Fibroblast of lung (primary cell): ENCODE measurements at regions not wholly inside any gene's neighbourhood (a gene's known extent, or its start where the extent isn't known, plus 50 kb on each side); places are given as distances from the start of the nearest gene placed in this dataset.

Experiments used
- CTCF ChIP-seq, 2 donors: IDR thresholded peaks in 1 of 2; conservative IDR thresholded peaks in 1 of 2; 1 replicate in 1 of 2; 2 replicates in 1 of 2; pipeline ENCODE4 v1.5.1; 2011 to 2012; ENCODE audit warnings: low read length in 2 of 2, control low read depth in 1 of 2, inconsistent platforms in 1 of 2, low read depth in 1 of 2, mild to moderate bottlenecking in 1 of 2
- EZH2 ChIP-seq: IDR thresholded peaks from 2 replicates; pipeline ENCODE4 v1.5.1; 2012; ENCODE audit warnings: low read length, control low read depth, mild to moderate bottlenecking; ENCODE audit errors: missing control alignments

GRCh38 chr9:106405871-106406435 lies 457.0 kb upstream of the ZNF462 start:
- TF ChIP-seq CTCF (conservative IDR thresholded peaks at IDR 0.05 in 1 of 2, IDR thresholded peaks at IDR 0.05 in 1 of 2; ENCODE audit: low read depth in 1 of 2, low read length in 2 of 2) (no peak), EZH2 (no peak)
